ENCODE measurements at regions not wholly inside any gene's neighbourhood (a gene's known extent, or its start where the extent isn't known, plus 50 kb on each side); places are given as distances from the start of the nearest gene placed in this dataset.
A peak's percentile ranks its signal among the peaks of the same experiment; 100 is the strongest.

DNA sequence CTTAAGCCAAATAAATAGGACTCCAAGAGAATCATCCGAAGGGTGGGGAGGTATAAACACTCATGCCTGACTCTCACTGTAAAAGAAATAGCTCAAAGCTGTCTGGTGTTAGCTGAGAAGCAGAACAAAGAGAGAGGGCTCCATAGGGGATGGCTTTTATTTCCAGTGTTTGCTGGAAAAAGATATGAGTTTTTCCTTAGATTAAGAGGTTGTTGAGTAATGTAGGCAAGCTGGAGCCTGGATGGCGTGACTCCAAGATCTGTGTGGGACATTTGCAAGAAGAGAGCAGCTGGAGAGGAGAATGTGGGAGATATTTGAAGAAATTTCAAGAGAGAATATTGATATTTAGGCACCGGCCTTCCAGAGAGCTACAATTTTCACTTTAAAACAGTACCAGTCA is 793.7 kb upstream of the RGMB start:
- TF ChIP-seq EZH2 (IDR thresholded peaks at IDR 0.05; ENCODE audit: borderline replicate concordance, low read depth, low read length, poor library complexity, severe bottlenecking) = no peak
- TF ChIP-seq CTCF (conservative IDR thresholded peaks at IDR 0.05; ENCODE audit: low read depth, low read length) = no peak
- H3K27me3 ChIP-seq (replicated peaks; ENCODE audit: insufficient read depth, low read depth, low read length, poor library complexity) = peaks cover 16% of the 10 kb centered on the region
- peak; percentile 1 for DNase-seq (ENCODE audit: low spot score)
- no peak overlapping the region for H3K27ac ChIP-seq (ENCODE audit: low read depth, low read length, poor library complexity, severe bottlenecking)
- no peak overlapping the region for H3K4me3 ChIP-seq (ENCODE audit: low read depth, low read length, poor library complexity, severe bottlenecking)
- H3K36me3 ChIP-seq (ENCODE audit: insufficient read depth, low read length, poor library complexity, severe bottlenecking) = no peaks in the 10 kb centered on the region
- no peaks in the 10 kb centered on the region for H3K9me3 ChIP-seq (ENCODE audit: low read depth, low read length, poor library complexity, severe bottlenecking)
- intact Hi-C loops (cut with micrococcal nuclease; ENCODE audit: unreplicated experiment) = no loop called here
- CTCF ChIA-PET = no interaction called here
- H3K4me1 ChIP-seq (ENCODE audit: insufficient read depth, low read length, poor library complexity, severe bottlenecking) = no peaks in the 10 kb centered on the region
- BruUV-seq (replicated peaks) = no TSS peak
- POLR2A ChIA-PET (ENCODE audit: low non-redundant PET) = no interaction called here

- Histone ChIP-seq H3K9me3 (ENCODE audit: low read depth, low read length, poor library complexity, severe bottlenecking) (no peaks in the 10 kb centered on the region), H3K4me1 (ENCODE audit: insufficient read depth, low read length, poor library complexity, severe bottlenecking) (no peaks in the 10 kb centered on the region), H3K27me3 (replicated peaks; ENCODE audit: insufficient read depth, low read depth, low read length, poor library complexity) (peaks cover 17% of the 10 kb centered on the region), H3K27ac (ENCODE audit: low read depth, low read length, poor library complexity, severe bottlenecking) (no peak overlapping the region), H3K36me3 (ENCODE audit: insufficient read depth, low read length, poor library complexity, severe bottlenecking) (no peaks in the 10 kb centered on the region), H3K4me3 (ENCODE audit: low read depth, low read length, poor library complexity, severe bottlenecking) (no peak overlapping the region)
- intact Hi-C loops (cut with micrococcal nuclease; ENCODE audit: unreplicated experiment) = no loop called here
- BruUV-seq (replicated peaks) = no TSS peak
- no peak for DNase-seq (ENCODE audit: low spot score)
- TF ChIP-seq CTCF (conservative IDR thresholded peaks at IDR 0.05; ENCODE audit: low read depth, low read length) = no peak
- TF ChIP-seq EZH2 (IDR thresholded peaks at IDR 0.05; ENCODE audit: borderline replicate concordance, low read depth, low read length, poor library complexity, severe bottlenecking) = no peak
- CTCF ChIA-PET = no interaction called here
- POLR2A ChIA-PET (ENCODE audit: low non-redundant PET) = no interaction called here
Measured at GRCh38 chr5:97980291-97980690, 793.2 kb upstream of the RGMB start.

DNA sequence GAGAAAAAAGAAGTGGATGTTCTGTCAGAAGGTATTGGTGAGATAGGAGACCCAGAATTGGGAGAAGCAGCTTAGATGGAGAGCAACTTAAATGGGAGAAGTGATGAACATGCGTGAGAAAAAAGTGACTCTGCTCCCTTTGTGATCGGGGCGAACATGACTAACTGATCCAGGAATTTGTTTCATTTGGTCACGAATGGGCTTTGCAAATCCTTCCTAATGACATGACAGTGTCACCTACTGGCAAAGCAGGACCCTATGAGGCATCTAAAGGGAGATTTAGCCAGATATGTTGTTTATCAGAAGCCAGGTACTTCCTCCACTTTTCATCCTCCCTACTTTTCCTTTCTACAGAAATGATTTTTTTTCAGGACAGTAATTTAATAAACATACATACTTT is 787.4 kb upstream of the RGMB start:
- Histone ChIP-seq H3K4me1 (ENCODE audit: insufficient read depth, low read length, poor library complexity, severe bottlenecking) (no peaks in the 10 kb centered on the region), H3K9me3 (ENCODE audit: low read depth, low read length, poor library complexity, severe bottlenecking) (no peaks in the 10 kb centered on the region), H3K36me3 (ENCODE audit: insufficient read depth, low read length, poor library complexity, severe bottlenecking) (no peaks in the 10 kb centered on the region), H3K4me3 (ENCODE audit: low read depth, low read length, poor library complexity, severe bottlenecking) (no peak overlapping the region), H3K27me3 (replicated peaks; ENCODE audit: insufficient read depth, low read depth, low read length, poor library complexity) (peaks cover 47% of the 10 kb centered on the region), H3K27ac (ENCODE audit: low read depth, low read length, poor library complexity, severe bottlenecking) (no peak overlapping the region)
- ChIA-PET CTCF (no interaction called here), POLR2A (ENCODE audit: low non-redundant PET) (no interaction called here)
- no TSS peak for BruUV-seq (replicated peaks)
- intact Hi-C loops (cut with micrococcal nuclease; ENCODE audit: unreplicated experiment) = no loop called here
- no peak for TF ChIP-seq EZH2 (IDR thresholded peaks at IDR 0.05; ENCODE audit: borderline replicate concordance, low read depth, low read length, poor library complexity, severe bottlenecking)
- TF ChIP-seq CTCF (conservative IDR thresholded peaks at IDR 0.05; ENCODE audit: low read depth, low read length) = no peak
- peak; percentile 11 for DNase-seq (ENCODE audit: low spot score)
